Endothelial cell of umbilical vein (primary cell): ENCODE measurements at regions not wholly inside any gene's neighbourhood (a gene's known extent, or its start where the extent isn't known, plus 50 kb on each side); places are given as distances from the start of the nearest gene placed in this dataset.

Source experiments
- BruUV-seq: library from RNA; stranded (reverse); fragments of 400-500 nt; replicated peaks from 2 replicates; lab custom pipeline; 2021; lab: Mats Ljungman, UMichigan
- CTCF ChIA-PET: fragments of 300-600, 350-600 bp; sonication (Branson Sonifier 250); formaldehyde crosslinking; loops from one replicate; lab custom pipeline; 2021; ENCODE audit warnings: antibody characterized with exemption, inconsistent platforms; lab: Charles Lee
- POLR2A ChIA-PET: fragments of 300-600, 350-600 bp; sonication (Branson Sonifier 250); formaldehyde crosslinking; loops from one replicate; lab custom pipeline; 2021; ENCODE audit warnings: antibody characterized with exemption, inconsistent platforms; lab: Charles Lee
- DNase-seq: peaks from one replicate; pipeline ENCODE4 v3.0.0-alpha.2; 2011; ENCODE audit warnings: low read depth, low spot score
- FAIRE-seq: peaks from 2 replicates; lab custom pipeline; 2011; peaks lifted over from hg19 to GRCh38; lab: Jason Lieb, UNC
- H2AFZ ChIP-seq: 2 replicates; pipeline ENCODE4 v1.6.0; 2012; ENCODE audit warnings: low read depth, low read length, control low read depth, inconsistent platforms
- H3K27ac ChIP-seq: 2 replicates; pipeline ENCODE4 v1.5.1; 2011; ENCODE audit warnings: low read depth, mild to moderate bottlenecking, control low read depth, low read length, moderate library complexity; ENCODE audit not compliant: insufficient read depth
- H3K27me3 ChIP-seq, 2 experiments: 2 replicates each; pipeline versions ENCODE4 v1.6.0 to v1.6.1; 2011; ENCODE audit warnings: low read length in 2 of 2, mixed read lengths in 1 of 2; ENCODE audit not compliant: control insufficient read depth in 2 of 2, insufficient read depth in 2 of 2
- H3K36me3 ChIP-seq, 2 experiments: 2 replicates in 1 of 2; 3 replicates in 1 of 2; pipeline ENCODE4 v1.5.1; 2011; ENCODE audit warnings: low read length in 2 of 2, mild to moderate bottlenecking in 1 of 2, moderate library complexity in 1 of 2; ENCODE audit not compliant: control insufficient read depth in 2 of 2, insufficient read depth in 2 of 2; ENCODE audit errors: extremely low read depth in 1 of 2
- H3K4me1 ChIP-seq: 3 replicates; pipeline ENCODE4 v1.5.1; 2011; ENCODE audit warnings: mild to moderate bottlenecking, low read length; ENCODE audit not compliant: control insufficient read depth, insufficient read depth; ENCODE audit errors: extremely low read depth
- H3K4me2 ChIP-seq: 2 replicates; pipeline ENCODE4 v1.6.1; 2011; ENCODE audit warnings: low read length, control low read depth, mixed read lengths; ENCODE audit not compliant: insufficient read depth
- H3K4me3 ChIP-seq, 3 experiments: fragments of 200-600 bp in 1 of 3; sonication (generic), shearing (Covaris generic) in 1 of 3; replicated peaks in 1 of 3; 2 replicates each; pipeline ENCODE4 v1.5.1; 2011 to 2016; ENCODE audit warnings: control low read depth in 3 of 3, low read length in 3 of 3, mild to moderate bottlenecking in 2 of 3, inconsistent platforms in 1 of 3, low read depth in 1 of 3, moderate library complexity in 1 of 3; ENCODE audit not compliant: insufficient read depth in 1 of 3
- H3K79me2 ChIP-seq: 2 replicates; pipeline ENCODE4 v1.6.0; 2012; ENCODE audit warnings: low read length, inconsistent platforms; ENCODE audit not compliant: control insufficient read depth, insufficient read depth
- H3K9ac ChIP-seq: replicated peaks from 2 replicates; pipeline ENCODE3; 2011; ENCODE audit warnings: low read length, control low read depth; ENCODE audit not compliant: insufficient read depth; ENCODE audit errors: extremely low read depth
- H3K9me1 ChIP-seq: replicated peaks from 3 replicates; pipeline ENCODE4 v1.6.0; 2011; ENCODE audit warnings: mild to moderate bottlenecking, low read length; ENCODE audit not compliant: control insufficient read depth, insufficient read depth; ENCODE audit errors: extremely low read depth
- H3K9me3 ChIP-seq: replicated peaks from 2 replicates; pipeline ENCODE4 v1.5.1; 2012; ENCODE audit warnings: low read length, inconsistent platforms; ENCODE audit not compliant: control insufficient read depth, insufficient read depth
- H4K20me1 ChIP-seq: replicated peaks from 2 replicates; pipeline ENCODE3; 2011; ENCODE audit warnings: mild to moderate bottlenecking, low read length; ENCODE audit not compliant: control insufficient read depth, insufficient read depth; ENCODE audit errors: extremely low read depth
- EZH2 ChIP-seq: IDR thresholded peaks from 2 replicates; pipeline ENCODE4 v1.6.1; 2012; ENCODE audit warnings: borderline replicate concordance, low read depth, mild to moderate bottlenecking, moderate library complexity, low read length, inconsistent platforms; ENCODE audit not compliant: severe bottlenecking
- FOS ChIP-seq: IDR thresholded peaks from 2 replicates; pipeline ENCODE4 v1.6.1; 2011; ENCODE audit warnings: mild to moderate bottlenecking, low read length, moderate library complexity, borderline replicate concordance; ENCODE audit not compliant: insufficient read depth
- GATA2 ChIP-seq: IDR thresholded peaks from 2 replicates; pipeline ENCODE4 v1.7.0; 2011; ENCODE audit warnings: low read depth, mild to moderate bottlenecking, moderate library complexity, mixed read lengths, low read length; ENCODE audit not compliant: insufficient read length, insufficient read depth
- JUN ChIP-seq: IDR thresholded peaks from 2 replicates; pipeline ENCODE4 v1.6.1; 2011; ENCODE audit warnings: borderline replicate concordance, low read depth; ENCODE audit not compliant: insufficient read length, insufficient read depth
- MAX ChIP-seq: IDR thresholded peaks from 2 replicates; pipeline ENCODE4 v1.6.1; 2011; ENCODE audit not compliant: insufficient read depth, insufficient read length
- MYC ChIP-seq: IDR thresholded peaks from one replicate; pipeline ENCODE4 v1.6.1; 2011; ENCODE audit warnings: mild to moderate bottlenecking, low read depth, low read length
- POLR2A ChIP-seq: IDR thresholded peaks from 2 replicates; pipeline ENCODE4 v1.6.1; 2012; ENCODE audit warnings: low read depth, mild to moderate bottlenecking, control low read depth, low read length
- POLR2AphosphoS5 ChIP-seq: IDR thresholded peaks from 2 replicates; pipeline ENCODE4 v1.6.1; 2012; ENCODE audit warnings: low read depth, mild to moderate bottlenecking, control low read depth, low read length, moderate library complexity; ENCODE audit not compliant: insufficient read depth
- dilution Hi-C: fragments of 300-500 bp; cut with MboI; formaldehyde crosslinking; loops from one replicate; pipeline ENCODE4 v1.15.0; 2019; ENCODE audit warnings: low sequenced_read_pairs; ENCODE audit not compliant: extremely low pct_ligation_motif_present
- intact Hi-C: fragments of 100-400 bp; cut with micrococcal nuclease; formaldehyde crosslinking; loops from one replicate; pipeline ENCODE4 v1.10.0; 2022
- TF ChIP-seq, protein P1 (sequence below), 2 donors: IDR thresholded peaks; 1 replicate in 1 of 2; 2 replicates in 1 of 2; pipeline ENCODE4 v1.5.1; 2011; ENCODE audit warnings: low read length in 2 of 2, mild to moderate bottlenecking in 2 of 2, moderate library complexity in 2 of 2, control low read depth in 1 of 2, inconsistent platforms in 1 of 2, low read depth in 1 of 2; ENCODE audit not compliant: insufficient read depth in 1 of 2; ENCODE audit errors: extremely low read depth in 1 of 2

DNA sequence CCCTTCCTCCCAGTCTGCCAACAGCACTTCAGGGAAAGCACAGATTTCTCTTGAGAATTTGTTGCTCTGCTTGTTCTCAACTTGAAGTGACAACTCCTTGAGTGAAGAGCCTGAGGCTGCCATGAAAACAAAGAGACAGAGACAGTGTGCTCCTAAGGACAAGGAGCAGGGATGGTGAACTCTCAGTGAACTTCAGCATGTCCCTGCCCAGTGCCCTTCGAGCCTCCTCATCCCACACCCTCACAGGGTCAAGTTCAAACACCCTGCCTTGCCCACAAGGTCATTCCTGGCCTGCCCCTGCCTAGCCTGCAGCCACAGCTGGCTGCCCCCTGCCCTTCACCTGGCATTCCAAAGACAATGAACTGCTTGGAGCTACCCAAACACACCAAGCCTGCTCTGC, 343.5 kb upstream of the KLHL29 start:
- Histone ChIP-seq H3K27me3 (no peaks in the 10 kb centered on the region), H3K9me3 (peaks cover 12% of the 10 kb centered on the region), H3K36me3 (no peaks in the 10 kb centered on the region), H2AFZ (no peak overlapping the region), H3K9me1 (no peaks in the 10 kb centered on the region), H3K9ac (no peak overlapping the region), H3K4me3 (no peak overlapping the region), H3K4me2 (no peak overlapping the region), H3K4me1 (no peaks in the 10 kb centered on the region), H3K27ac (no peak overlapping the region), H4K20me1 (no peaks in the 10 kb centered on the region), H3K79me2 (no peaks in the 10 kb centered on the region)
- ChIA-PET POLR2A (no interaction called here), CTCF (no interaction called here)
- DNase-seq = no peak
- BruUV-seq = no TSS peak
- TF ChIP-seq POLR2A (no peak), POLR2AphosphoS5 (no peak), GATA2 (no peak)
- TF ChIP-seq, protein P1, sequence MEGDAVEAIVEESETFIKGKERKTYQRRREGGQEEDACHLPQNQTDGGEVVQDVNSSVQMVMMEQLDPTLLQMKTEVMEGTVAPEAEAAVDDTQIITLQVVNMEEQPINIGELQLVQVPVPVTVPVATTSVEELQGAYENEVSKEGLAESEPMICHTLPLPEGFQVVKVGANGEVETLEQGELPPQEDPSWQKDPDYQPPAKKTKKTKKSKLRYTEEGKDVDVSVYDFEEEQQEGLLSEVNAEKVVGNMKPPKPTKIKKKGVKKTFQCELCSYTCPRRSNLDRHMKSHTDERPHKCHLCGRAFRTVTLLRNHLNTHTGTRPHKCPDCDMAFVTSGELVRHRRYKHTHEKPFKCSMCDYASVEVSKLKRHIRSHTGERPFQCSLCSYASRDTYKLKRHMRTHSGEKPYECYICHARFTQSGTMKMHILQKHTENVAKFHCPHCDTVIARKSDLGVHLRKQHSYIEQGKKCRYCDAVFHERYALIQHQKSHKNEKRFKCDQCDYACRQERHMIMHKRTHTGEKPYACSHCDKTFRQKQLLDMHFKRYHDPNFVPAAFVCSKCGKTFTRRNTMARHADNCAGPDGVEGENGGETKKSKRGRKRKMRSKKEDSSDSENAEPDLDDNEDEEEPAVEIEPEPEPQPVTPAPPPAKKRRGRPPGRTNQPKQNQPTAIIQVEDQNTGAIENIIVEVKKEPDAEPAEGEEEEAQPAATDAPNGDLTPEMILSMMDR (IDR thresholded peaks at IDR 0.05; ENCODE audit: extremely low read depth in 1 of 2, insufficient read depth in 1 of 2, low read depth in 1 of 2, low read length in 2 of 2) = no peak
- intact Hi-C loops (no loop called here), dilution Hi-C loops (no loop called here)
- FAIRE-seq = no peak

DNA sequence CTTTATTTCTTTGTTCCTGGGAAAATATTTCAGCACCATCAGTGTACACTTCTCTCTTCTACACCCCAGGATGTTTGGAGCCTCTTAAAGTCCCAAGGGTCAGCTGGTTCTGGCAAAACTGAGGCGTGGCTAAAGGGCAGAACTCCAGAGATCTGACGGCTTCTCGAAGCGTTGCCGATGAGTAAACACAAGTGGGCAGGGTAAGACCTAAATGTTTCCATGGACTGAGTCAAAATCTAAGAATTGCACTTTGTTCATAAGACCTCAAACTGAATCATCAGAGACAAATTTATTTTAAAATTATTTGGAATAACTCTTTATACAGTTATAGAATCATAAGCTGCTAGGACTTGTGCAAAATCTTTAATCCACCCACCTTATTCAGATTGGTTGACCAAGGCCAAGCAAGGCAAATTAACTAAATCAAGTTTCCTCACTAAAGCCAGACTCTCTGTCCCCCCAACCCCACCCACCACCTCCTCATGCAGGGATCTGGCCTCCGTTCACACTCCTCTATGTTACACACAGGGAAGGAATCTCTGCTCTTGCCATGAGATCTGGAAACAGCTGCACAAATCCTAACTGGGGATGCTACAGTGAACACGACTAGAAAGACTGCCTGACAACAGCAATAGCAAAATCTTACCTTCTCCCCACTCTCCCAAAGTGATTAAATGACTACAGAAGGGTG, 342.6 kb upstream of the KLHL29 start:
- Histone ChIP-seq H3K9me1 (no peaks in the 10 kb centered on the region), H3K27ac (no peak overlapping the region), H3K27me3 (no peaks in the 10 kb centered on the region), H2AFZ (no peak overlapping the region), H3K4me3 (no peak overlapping the region), H4K20me1 (no peaks in the 10 kb centered on the region), H3K36me3 (no peaks in the 10 kb centered on the region), H3K9me3 (peaks cover 12% of the 10 kb centered on the region), H3K4me1 (no peaks in the 10 kb centered on the region), H3K9ac (no peak overlapping the region), H3K79me2 (no peaks in the 10 kb centered on the region), H3K4me2 (no peak overlapping the region)
- intact Hi-C loops = no loop called here
- ChIA-PET CTCF (no interaction called here), POLR2A (no interaction called here)
- no TSS peak for BruUV-seq
- DNase-seq (no peak), FAIRE-seq (no peak)
- dilution Hi-C loops = no loop called here
- no peak for TF ChIP-seq MAX
- no peak for TF ChIP-seq GATA2
- TF ChIP-seq JUN = no peak
- no peak for TF ChIP-seq MYC
- no peak for TF ChIP-seq POLR2A
- no peak for TF ChIP-seq EZH2
- TF ChIP-seq POLR2AphosphoS5 = no peak
- TF ChIP-seq FOS = no peak
- TF ChIP-seq, protein P1 (IDR thresholded peaks at IDR 0.05; ENCODE audit: extremely low read depth in 1 of 2, insufficient read depth in 1 of 2, low read depth in 1 of 2, low read length in 2 of 2) = no peak
